Activated naive CD8-positive, alpha-beta T cell treated with anti-CD3 and anti-CD28 coated beads, Interleukin-2, amount 10 ng/mL, durations not matched to agents 7 days and 5 days (primary cell): ENCODE measurements at regions not wholly inside any gene's neighbourhood (a gene's known extent, or its start where the extent isn't known, plus 50 kb on each side); places are given as distances from the start of the nearest gene placed in this dataset.

Experiments
- ATAC-seq: fragments of 150-1000 bp; cut with Tn5 transposase; one replicate; pipeline ENCODE4 v1.10.0; 2021; ENCODE audit warnings: low read depth, moderate library complexity
- POLR2A ChIA-PET: fragments of 350-600 bp; sonication (Branson Sonifier 250); formaldehyde crosslinking; loops from one replicate; lab custom pipeline; 2021; ENCODE audit warnings: antibody characterized with exemption; lab: Charles Lee
- DNase-seq: peaks from one replicate; pipeline ENCODE4 v3.0.0; 2021
- H3K27ac Mint-ChIP-seq: one replicate; pipeline ENCODE4 v1.8.0; 2022; ENCODE audit warnings: mild to moderate bottlenecking, mixed read lengths
- H3K27me3 Mint-ChIP-seq: one replicate; pipeline ENCODE4 v1.8.0; 2022; ENCODE audit warnings: mild to moderate bottlenecking, moderate library complexity, mixed read lengths
- H3K36me3 Mint-ChIP-seq: one replicate; pipeline ENCODE4 v1.8.0; 2021; ENCODE audit warnings: mild to moderate bottlenecking, mixed read lengths
- H3K4me1 Mint-ChIP-seq: one replicate; pipeline ENCODE4 v1.8.0; 2021; ENCODE audit warnings: mixed read lengths
- H3K4me3 Mint-ChIP-seq: one replicate; pipeline ENCODE4 v1.8.0; 2022; ENCODE audit warnings: mild to moderate bottlenecking, moderate library complexity, mixed read lengths
- H3K9me3 Mint-ChIP-seq: one replicate; pipeline ENCODE4 v1.8.0; 2021; ENCODE audit warnings: mixed read lengths

DNA sequence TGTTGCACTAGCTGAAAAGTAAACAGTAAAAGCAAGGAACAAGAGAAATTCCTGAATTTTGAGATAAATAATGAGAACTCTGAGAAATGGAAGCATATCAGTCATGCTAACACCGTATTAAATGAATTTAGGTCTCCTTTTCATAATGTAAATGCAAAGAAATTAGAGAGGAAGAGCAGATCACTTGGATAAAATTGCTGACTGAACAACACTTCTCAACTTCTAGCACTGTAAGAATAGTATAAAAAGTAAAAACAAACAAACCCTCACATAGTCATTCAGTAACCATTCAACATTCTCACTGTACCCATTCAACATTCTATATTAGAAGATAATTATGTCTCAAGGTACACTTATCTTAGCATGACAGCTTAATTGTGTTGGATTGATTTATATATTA is 217.3 kb upstream of the LRFN5 start:
- Mint-ChIP-seq H3K4me3 (no peak overlapping the region), H3K27me3 (no peaks in the 10 kb centered on the region), H3K9me3 (no peaks in the 10 kb centered on the region), H3K36me3 (no peaks in the 10 kb centered on the region), H3K4me1 (no peaks in the 10 kb centered on the region), H3K27ac (no peak overlapping the region)
- ATAC-seq (no peak), DNase-seq (no peak)
- POLR2A ChIA-PET: no interaction called here

GRCh38 chr14:41385797-41386196 is 220.9 kb upstream of the LRFN5 start:
- Mint-ChIP-seq H3K4me1 (no peaks in the 10 kb centered on the region), H3K9me3 (no peaks in the 10 kb centered on the region), H3K27me3 (no peaks in the 10 kb centered on the region), H3K27ac (no peak overlapping the region), H3K36me3 (no peaks in the 10 kb centered on the region), H3K4me3 (no peak overlapping the region)
- POLR2A ChIA-PET: no interaction called here
- DNase-seq: no peak
- no peak for ATAC-seq

DNA sequence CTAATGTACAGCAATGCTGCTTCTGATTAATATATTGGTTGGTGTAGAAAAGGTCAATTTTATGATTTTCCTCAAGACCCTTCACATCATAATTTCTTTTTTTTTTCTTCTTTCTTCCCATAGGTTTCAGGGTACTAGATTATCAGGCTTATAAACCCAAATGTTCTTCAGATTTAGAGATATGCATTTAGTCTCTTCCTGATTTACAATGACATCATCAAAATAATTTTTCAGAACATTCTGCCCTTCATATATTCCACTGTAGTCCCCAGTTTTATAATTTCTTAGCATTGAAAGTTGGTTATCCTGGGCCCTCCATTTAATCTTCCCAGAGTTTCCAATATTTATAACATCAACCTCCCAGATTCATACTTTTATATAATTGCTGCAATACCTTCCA is 226.7 kb upstream of the LRFN5 start:
- Mint-ChIP-seq H3K4me3 (no peak overlapping the region), H3K27ac (no peak overlapping the region), H3K9me3 (no peaks in the 10 kb centered on the region), H3K36me3 (no peaks in the 10 kb centered on the region), H3K27me3 (no peaks in the 10 kb centered on the region), H3K4me1 (no peaks in the 10 kb centered on the region)
- POLR2A ChIA-PET: no interaction called here
- DNase-seq (no peak), ATAC-seq (no peak)

GRCh38 chr14:41378526-41378925 is 228.2 kb upstream of the LRFN5 start:
- ATAC-seq (no peak), DNase-seq (no peak)
- Mint-ChIP-seq H3K4me3 (no peak overlapping the region), H3K27me3 (no peaks in the 10 kb centered on the region), H3K4me1 (no peaks in the 10 kb centered on the region), H3K27ac (no peak overlapping the region), H3K36me3 (no peaks in the 10 kb centered on the region), H3K9me3 (peaks cover 4% of the 10 kb centered on the region)
- POLR2A ChIA-PET: no interaction called here

DNA sequence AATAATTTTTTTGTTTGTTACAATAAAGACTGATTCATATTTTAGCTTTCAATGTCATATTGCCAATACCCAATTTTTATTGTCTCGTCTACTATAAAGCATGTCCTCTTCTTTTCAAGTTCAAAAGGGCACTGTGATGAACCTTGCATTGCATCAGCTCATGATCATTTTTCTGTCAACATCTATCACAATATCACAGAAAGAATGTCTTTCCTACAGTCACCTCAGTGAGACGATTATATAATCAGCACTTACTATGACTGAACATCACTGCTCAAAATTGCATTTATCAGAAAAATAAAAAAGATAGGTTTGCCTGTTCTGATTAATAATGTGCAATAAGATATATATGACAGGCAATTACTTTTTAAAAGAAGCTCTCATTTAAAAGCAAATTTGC is 228.7 kb upstream of the LRFN5 start:
- ATAC-seq (no peak), DNase-seq (no peak)
- H3K4me1 Mint-ChIP-seq: no peaks in the 10 kb centered on the region
- H3K9me3 Mint-ChIP-seq: peaks cover 4% of the 10 kb centered on the region
- H3K4me3 Mint-ChIP-seq: no peak overlapping the region
- POLR2A ChIA-PET: no interaction called here
- H3K36me3 Mint-ChIP-seq: no peaks in the 10 kb centered on the region
- no peak overlapping the region for H3K27ac Mint-ChIP-seq
- no peaks in the 10 kb centered on the region for H3K27me3 Mint-ChIP-seq

- H3K4me1 Mint-ChIP-seq: no peaks in the 10 kb centered on the region
- no peak overlapping the region for H3K27ac Mint-ChIP-seq
- ATAC-seq: no peak
These were observed 232.6 kb upstream of the LRFN5 start for GRCh38 chr14:41374092-41374491.

DNA sequence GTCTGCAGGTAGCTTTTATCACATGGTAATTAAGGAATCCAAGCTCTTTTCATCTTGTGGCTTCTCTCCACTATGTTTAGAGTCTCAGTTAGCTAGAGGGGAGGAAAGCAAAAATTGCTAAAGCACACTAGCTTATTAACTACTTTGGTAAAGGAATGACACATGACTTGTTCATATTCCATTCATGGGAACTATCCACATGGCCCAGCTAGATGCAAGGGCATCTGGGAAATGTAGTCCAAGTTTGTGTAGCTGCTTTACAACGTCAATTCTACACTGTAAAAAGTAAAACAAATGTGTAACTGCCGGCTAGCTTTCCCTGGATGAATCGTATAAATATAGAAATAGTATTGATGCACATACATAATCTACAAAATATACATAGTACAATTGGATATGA is 244.5 kb upstream of the LRFN5 start:
- ATAC-seq (no peak), DNase-seq (no peak)
- Mint-ChIP-seq H3K27ac (no peak overlapping the region), H3K27me3 (no peaks in the 10 kb centered on the region), H3K4me1 (no peaks in the 10 kb centered on the region), H3K4me3 (no peak overlapping the region), H3K36me3 (no peaks in the 10 kb centered on the region), H3K9me3 (peaks cover 1% of the 10 kb centered on the region)
- POLR2A ChIA-PET: no interaction called here

More at GRCh38 chr14:41374092-41374491, 232.6 kb upstream of the LRFN5 start:
- DNase-seq: no peak
- Mint-ChIP-seq H3K9me3 (peaks cover 4% of the 10 kb centered on the region), H3K4me3 (no peak overlapping the region), H3K27me3 (no peaks in the 10 kb centered on the region), H3K36me3 (no peaks in the 10 kb centered on the region)
- POLR2A ChIA-PET: no interaction called here

DNA sequence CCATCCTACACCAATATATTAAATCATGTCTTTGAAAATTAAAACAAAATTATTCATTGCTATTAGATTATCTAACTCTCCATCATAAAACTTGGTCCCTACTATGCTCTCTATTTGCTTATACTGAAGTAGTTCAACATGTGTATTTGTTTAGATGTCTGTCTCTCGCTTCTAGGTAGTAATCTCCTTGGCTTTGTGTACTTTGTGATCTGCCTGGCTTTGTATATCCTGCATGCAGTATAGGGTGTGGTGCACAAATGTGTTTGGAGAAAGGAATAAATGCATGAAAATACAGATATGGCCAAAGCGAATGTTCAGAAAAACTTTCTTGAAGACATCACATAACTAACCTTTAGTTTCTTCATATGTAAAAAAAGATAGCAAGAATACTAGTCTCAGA is 246.6 kb upstream of the LRFN5 start:
- DNase-seq (no peak), ATAC-seq (no peak)
- H3K4me1 Mint-ChIP-seq: no peaks in the 10 kb centered on the region
- no peaks in the 10 kb centered on the region for H3K36me3 Mint-ChIP-seq
- no peak overlapping the region for H3K4me3 Mint-ChIP-seq
- POLR2A ChIA-PET: no interaction called here
- peaks cover 1% of the 10 kb centered on the region for H3K9me3 Mint-ChIP-seq
- H3K27ac Mint-ChIP-seq: no peak overlapping the region
- H3K27me3 Mint-ChIP-seq: no peaks in the 10 kb centered on the region

GRCh38 chr14:41355866-41356265 is 250.8 kb upstream of the LRFN5 start:
- no peak overlapping the region for H3K27ac Mint-ChIP-seq
- DNase-seq: no peak
- no peaks in the 10 kb centered on the region for H3K4me1 Mint-ChIP-seq
- POLR2A ChIA-PET: no interaction called here
- ATAC-seq: no peak
- H3K4me3 Mint-ChIP-seq: no peak overlapping the region
- no peaks in the 10 kb centered on the region for H3K36me3 Mint-ChIP-seq
- no peaks in the 10 kb centered on the region for H3K27me3 Mint-ChIP-seq
- H3K9me3 Mint-ChIP-seq: no peaks in the 10 kb centered on the region

DNA sequence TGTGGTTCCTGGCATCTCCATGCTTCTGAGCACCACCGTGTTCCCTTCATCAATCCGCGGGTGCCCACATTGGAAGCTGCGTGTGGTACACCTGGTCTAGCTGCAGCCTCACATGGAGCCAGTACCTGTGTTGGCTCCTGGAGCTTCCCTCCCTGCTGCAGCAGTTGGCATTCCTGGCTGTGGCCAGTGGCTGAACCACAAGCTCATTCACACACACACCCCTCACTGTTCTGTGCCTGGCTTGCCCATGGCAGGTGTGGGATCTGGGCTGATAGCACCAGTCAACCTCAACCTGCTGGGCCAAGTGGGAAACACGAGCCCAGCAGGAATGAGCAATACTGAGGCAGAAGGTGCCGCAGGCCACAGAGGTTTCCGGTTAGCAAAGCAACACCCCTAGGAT is 256.2 kb upstream of the LRFN5 start:
- POLR2A ChIA-PET: no interaction called here
- Mint-ChIP-seq H3K9me3 (no peaks in the 10 kb centered on the region), H3K27me3 (no peaks in the 10 kb centered on the region), H3K36me3 (no peaks in the 10 kb centered on the region), H3K27ac (no peak overlapping the region), H3K4me3 (no peak overlapping the region), H3K4me1 (no peaks in the 10 kb centered on the region)
- DNase-seq (no peak), ATAC-seq (no peak)

DNA sequence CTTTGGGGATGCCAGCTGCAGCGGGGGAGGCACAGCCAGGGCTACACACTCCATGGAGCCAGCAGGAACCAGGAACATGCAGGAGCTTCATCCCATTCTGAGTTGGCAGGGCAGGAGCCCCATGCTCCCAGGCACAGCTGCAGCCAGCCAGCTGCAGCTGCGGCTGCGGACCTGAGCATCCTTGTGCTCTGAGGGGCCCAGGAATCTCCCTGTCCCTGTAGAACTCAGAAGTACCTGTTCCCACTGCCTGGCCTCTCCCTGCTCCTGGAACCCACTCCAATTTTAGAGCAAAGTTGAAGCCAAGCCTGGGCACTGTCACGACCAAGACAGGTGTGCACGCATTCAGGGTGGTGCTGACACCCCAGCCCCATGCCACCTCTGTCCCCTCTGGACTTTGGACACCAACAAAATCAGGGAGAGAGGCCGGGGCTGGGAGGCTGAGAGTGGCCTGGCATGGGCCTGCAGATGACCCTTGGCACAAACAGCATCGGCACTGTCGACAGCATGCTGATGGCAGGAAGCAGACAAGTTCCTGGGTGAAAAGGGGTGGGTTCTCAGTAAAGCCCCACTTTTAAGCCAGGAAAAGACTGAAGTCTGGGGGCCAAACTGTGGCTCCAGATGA is 257.3 kb upstream of the LRFN5 start:
- Mint-ChIP-seq H3K9me3 (no peaks in the 10 kb centered on the region), H3K4me1 (no peaks in the 10 kb centered on the region), H3K27me3 (no peaks in the 10 kb centered on the region), H3K27ac (no peak overlapping the region), H3K36me3 (no peaks in the 10 kb centered on the region), H3K4me3 (no peak overlapping the region)
- POLR2A ChIA-PET: no interaction called here
- ATAC-seq: no peak
- no peak for DNase-seq

DNA sequence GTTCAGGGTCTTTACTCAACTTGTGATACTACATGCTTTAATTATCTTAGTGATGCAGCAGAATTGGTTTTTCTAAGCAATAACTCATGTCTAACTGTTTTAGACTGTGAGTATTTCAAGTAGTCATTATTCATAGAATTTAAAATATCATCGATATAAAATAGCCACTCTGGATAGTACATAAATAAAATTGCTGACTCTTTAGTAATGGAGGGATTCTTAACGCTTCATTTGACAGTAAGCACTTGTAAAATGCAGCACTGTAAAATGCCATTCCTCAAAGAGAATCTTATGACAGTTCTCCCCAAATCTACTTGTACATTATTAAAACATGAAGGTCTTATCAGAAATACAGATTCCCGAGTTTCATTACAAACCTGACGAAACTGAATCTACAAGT is 262.8 kb upstream of the LRFN5 start:
- H3K36me3 Mint-ChIP-seq: no peaks in the 10 kb centered on the region
- H3K27ac Mint-ChIP-seq: no peak overlapping the region
- H3K4me1 Mint-ChIP-seq: no peaks in the 10 kb centered on the region
- ATAC-seq: no peak
- no peaks in the 10 kb centered on the region for H3K9me3 Mint-ChIP-seq
- H3K27me3 Mint-ChIP-seq: no peaks in the 10 kb centered on the region
- H3K4me3 Mint-ChIP-seq: no peak overlapping the region
- POLR2A ChIA-PET: no interaction called here
- DNase-seq: no peak

GRCh38 chr14:41313196-41313595 is 293.5 kb upstream of the LRFN5 start:
- Mint-ChIP-seq H3K27me3 (no peaks in the 10 kb centered on the region), H3K36me3 (no peaks in the 10 kb centered on the region), H3K9me3 (peaks cover 6% of the 10 kb centered on the region), H3K4me1 (no peaks in the 10 kb centered on the region), H3K4me3 (no peak overlapping the region), H3K27ac (no peak overlapping the region)
- POLR2A ChIA-PET: no interaction called here
- DNase-seq (no peak), ATAC-seq (no peak)

GRCh38 chr14:41303506-41303905 is 303.2 kb upstream of the LRFN5 start:
- Mint-ChIP-seq H3K27me3 (no peaks in the 10 kb centered on the region), H3K27ac (no peak overlapping the region), H3K4me3 (no peak overlapping the region), H3K9me3 (no peaks in the 10 kb centered on the region), H3K36me3 (no peaks in the 10 kb centered on the region), H3K4me1 (no peaks in the 10 kb centered on the region)
- no peak for ATAC-seq
- no peak for DNase-seq
- POLR2A ChIA-PET: no interaction called here

GRCh38 chr14:41302776-41303175 is 303.9 kb upstream of the LRFN5 start:
- no peaks in the 10 kb centered on the region for H3K27me3 Mint-ChIP-seq
- no peaks in the 10 kb centered on the region for H3K9me3 Mint-ChIP-seq
- H3K36me3 Mint-ChIP-seq: no peaks in the 10 kb centered on the region
- no peaks in the 10 kb centered on the region for H3K4me1 Mint-ChIP-seq
- POLR2A ChIA-PET: no interaction called here
- DNase-seq (no peak), ATAC-seq (no peak)
- H3K4me3 Mint-ChIP-seq: no peak overlapping the region
- H3K27ac Mint-ChIP-seq: no peak overlapping the region
